ENCODE measurements at regions not wholly inside any gene's neighbourhood (a gene's known extent, or its start where the extent isn't known, plus 50 kb on each side); places are given as distances from the start of the nearest gene placed in this dataset.

DNA sequence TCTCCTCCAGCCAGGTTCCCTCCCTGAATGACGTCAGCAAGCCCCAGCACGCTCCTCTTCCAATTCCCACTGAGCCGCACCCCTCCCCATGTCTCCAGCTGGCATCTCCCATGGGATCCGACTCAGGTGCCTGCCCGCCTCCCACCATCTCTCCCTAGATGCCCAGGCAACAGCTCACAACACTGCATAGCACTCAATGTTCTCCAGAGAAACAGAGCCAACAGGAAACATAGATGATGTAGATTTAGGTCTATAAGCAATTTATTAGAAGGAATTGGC is 532.3 kb downstream of the BRD1 start:
- no peak overlapping the region for H3K4me3 ChIP-seq (ENCODE audit: low read depth, low read length)
- DNase-seq (ENCODE audit: low read depth): no peak
- TF ChIP-seq MYC (IDR thresholded peaks at IDR 0.05; ENCODE audit: low read depth, low read length) (no peak), POLR2A (IDR thresholded peaks at IDR 0.05; ENCODE audit: extremely low read depth, insufficient read length) (no peak)
- TF ChIP-seq, protein P1, sequence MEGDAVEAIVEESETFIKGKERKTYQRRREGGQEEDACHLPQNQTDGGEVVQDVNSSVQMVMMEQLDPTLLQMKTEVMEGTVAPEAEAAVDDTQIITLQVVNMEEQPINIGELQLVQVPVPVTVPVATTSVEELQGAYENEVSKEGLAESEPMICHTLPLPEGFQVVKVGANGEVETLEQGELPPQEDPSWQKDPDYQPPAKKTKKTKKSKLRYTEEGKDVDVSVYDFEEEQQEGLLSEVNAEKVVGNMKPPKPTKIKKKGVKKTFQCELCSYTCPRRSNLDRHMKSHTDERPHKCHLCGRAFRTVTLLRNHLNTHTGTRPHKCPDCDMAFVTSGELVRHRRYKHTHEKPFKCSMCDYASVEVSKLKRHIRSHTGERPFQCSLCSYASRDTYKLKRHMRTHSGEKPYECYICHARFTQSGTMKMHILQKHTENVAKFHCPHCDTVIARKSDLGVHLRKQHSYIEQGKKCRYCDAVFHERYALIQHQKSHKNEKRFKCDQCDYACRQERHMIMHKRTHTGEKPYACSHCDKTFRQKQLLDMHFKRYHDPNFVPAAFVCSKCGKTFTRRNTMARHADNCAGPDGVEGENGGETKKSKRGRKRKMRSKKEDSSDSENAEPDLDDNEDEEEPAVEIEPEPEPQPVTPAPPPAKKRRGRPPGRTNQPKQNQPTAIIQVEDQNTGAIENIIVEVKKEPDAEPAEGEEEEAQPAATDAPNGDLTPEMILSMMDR (IDR thresholded peaks at IDR 0.05; ENCODE audit: low read depth, low read length): no peak
- TF ChIP-seq, protein P2, sequence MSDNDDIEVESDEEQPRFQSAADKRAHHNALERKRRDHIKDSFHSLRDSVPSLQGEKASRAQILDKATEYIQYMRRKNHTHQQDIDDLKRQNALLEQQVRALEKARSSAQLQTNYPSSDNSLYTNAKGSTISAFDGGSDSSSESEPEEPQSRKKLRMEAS (IDR thresholded peaks at IDR 0.05; ENCODE audit: low read depth, low read length): no peak

DNA sequence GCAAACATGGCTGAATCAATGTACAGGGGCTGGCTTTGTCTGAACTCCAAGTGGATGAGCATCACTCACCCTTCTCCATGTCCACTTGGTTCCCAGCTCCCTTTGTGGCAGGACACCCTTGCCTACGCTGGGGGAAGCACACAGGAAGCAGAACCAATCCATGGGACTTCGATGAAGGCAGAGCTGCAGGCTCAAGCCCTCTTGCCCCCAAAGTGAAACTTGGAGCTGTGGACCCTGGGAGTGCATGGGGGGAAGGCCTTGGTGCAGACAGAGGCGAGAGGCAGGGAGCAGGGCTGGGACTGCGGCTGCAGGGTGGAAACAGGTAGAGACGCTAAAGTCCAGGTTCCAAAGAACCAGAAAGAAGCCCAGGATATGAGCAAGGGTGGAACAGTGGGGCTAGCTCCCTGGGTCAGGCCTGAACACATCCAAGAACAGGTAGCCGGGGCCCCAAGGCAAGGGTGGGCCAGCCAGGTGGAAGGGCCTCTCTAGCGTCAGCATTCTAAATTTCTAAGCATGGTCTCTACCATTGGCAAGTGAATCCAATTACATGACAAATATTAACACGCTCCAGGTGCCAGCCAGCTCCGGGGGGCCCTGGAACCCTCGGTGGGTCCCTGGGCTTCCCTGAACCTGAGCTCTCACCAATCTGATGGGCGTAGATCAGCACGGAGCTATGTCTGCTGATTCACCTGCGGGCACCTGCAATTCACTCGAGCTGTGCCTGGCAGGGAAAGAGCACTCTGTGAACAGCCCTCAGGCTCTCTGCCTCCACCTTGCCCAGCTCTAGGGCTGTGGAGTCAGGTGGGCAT is 532.8 kb downstream of the BRD1 start:
- no peak for DNase-seq (ENCODE audit: low read depth)
- H3K4me3 ChIP-seq (ENCODE audit: low read depth, low read length): no peak overlapping the region
- TF ChIP-seq, protein P2 (IDR thresholded peaks at IDR 0.05; ENCODE audit: low read depth, low read length): no peak
- TF ChIP-seq MYC (IDR thresholded peaks at IDR 0.05; ENCODE audit: low read depth, low read length): no peak
- TF ChIP-seq POLR2A (IDR thresholded peaks at IDR 0.05; ENCODE audit: extremely low read depth, insufficient read length): no peak
- TF ChIP-seq, protein P1 (IDR thresholded peaks at IDR 0.05; ENCODE audit: low read depth, low read length): no peak

DNA sequence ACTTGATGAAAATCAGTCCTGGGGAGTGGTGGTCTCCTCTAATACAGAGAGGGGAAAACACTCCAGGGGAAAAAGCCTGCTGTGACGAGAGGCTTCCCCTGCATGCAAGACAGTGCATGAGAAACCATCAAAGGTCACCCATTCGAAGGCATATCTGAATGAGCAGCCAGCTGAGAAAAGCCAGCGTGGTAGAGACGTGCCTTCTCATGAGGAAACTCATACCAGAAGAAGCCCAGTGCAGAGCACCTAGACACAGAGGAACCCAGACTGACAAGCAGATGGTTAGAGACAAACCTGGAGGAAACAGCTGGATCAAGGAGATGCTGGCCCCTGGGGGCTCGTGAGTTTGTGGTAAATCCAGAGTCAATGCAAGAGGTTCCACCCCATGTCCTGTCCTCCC is 534.8 kb downstream of the BRD1 start:
- no peak overlapping the region for H3K4me3 ChIP-seq (ENCODE audit: low read depth, low read length)
- no peak for DNase-seq (ENCODE audit: low read depth)
- TF ChIP-seq POLR2A (IDR thresholded peaks at IDR 0.05; ENCODE audit: extremely low read depth, insufficient read length) (no peak), MYC (IDR thresholded peaks at IDR 0.05; ENCODE audit: low read depth, low read length) (no peak)
- TF ChIP-seq, protein P2 (IDR thresholded peaks at IDR 0.05; ENCODE audit: low read depth, low read length): no peak
- TF ChIP-seq, protein P1 (IDR thresholded peaks at IDR 0.05; ENCODE audit: low read depth, low read length): no peak

DNA sequence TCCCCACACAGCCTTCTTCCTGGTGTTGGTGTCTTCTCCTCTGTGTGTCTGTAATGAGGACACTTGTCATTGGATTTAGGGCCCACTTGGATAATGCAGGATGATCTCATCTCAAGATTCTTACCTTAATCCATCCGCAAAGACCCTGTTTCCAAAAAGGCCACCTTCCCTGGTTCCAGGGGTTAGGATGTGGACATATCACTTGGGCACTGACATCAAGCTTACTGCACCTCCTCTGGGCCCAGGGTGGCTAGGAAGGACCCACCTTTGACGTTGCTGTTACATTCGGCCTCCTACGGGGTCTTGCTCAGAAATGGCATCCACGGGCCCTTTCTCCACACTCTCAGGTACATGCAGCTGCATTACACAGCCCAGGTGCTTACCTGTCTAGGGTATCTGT is 535.9 kb downstream of the BRD1 start:
- no peak overlapping the region for H3K4me3 ChIP-seq (ENCODE audit: low read depth, low read length)
- no peak for DNase-seq (ENCODE audit: low read depth)
- TF ChIP-seq, protein P2 (IDR thresholded peaks at IDR 0.05; ENCODE audit: low read depth, low read length): no peak
- TF ChIP-seq MYC (IDR thresholded peaks at IDR 0.05; ENCODE audit: low read depth, low read length) (no peak), POLR2A (IDR thresholded peaks at IDR 0.05; ENCODE audit: extremely low read depth, insufficient read length) (no peak)
- TF ChIP-seq, protein P1 (IDR thresholded peaks at IDR 0.05; ENCODE audit: low read depth, low read length): no peak

DNA sequence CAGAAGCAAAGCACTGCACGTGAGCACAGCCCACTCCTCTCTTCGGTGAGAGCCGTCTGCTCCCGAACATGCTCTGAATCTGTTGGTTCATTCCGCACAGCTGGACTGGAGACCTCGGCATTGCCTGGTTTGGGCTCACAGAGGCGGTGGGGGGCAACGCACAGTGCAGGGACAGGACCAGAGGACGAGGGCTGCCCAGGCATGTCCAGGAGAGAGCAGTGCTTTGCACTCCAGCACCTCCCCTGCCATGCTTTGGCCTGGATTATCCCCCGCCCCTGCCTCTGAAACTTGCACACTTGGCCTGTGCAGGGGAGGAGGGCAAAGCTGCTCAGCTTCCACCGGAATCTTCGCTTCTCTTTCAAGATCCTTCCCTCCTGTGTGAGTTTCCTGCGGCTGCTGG is 536.5 kb downstream of the BRD1 start:
- no peak for DNase-seq (ENCODE audit: low read depth)
- TF ChIP-seq, protein P2 (IDR thresholded peaks at IDR 0.05; ENCODE audit: low read depth, low read length): no peak
- no peak for TF ChIP-seq POLR2A (IDR thresholded peaks at IDR 0.05; ENCODE audit: extremely low read depth, insufficient read length)
- TF ChIP-seq, protein P1 (IDR thresholded peaks at IDR 0.05; ENCODE audit: low read depth, low read length): no peak
- TF ChIP-seq MYC (IDR thresholded peaks at IDR 0.05; ENCODE audit: low read depth, low read length): no peak
- H3K4me3 ChIP-seq (ENCODE audit: low read depth, low read length): no peak overlapping the region

Measured in NB4 (cell line).